Uterus (tissue), 3 donors: ENCODE measurements at regions not wholly inside any gene's neighbourhood (a gene's known extent, or its start where the extent isn't known, plus 50 kb on each side); places are given as distances from the start of the nearest gene placed in this dataset.

Source experiments
- DNase-seq, 2 donors: peaks; one replicate each; pipeline ENCODE4 v3.0.0-alpha.2; 2019 to 2020
- H3K27ac ChIP-seq, 2 donors: fragments of 200-600 bp; sonication (generic); 1 replicate in 1 of 2; 2 replicates in 1 of 2; pipeline ENCODE4 v1.5.1; 2016 to 2018
- H3K27me3 ChIP-seq, 2 donors: fragments of 200-600 bp; sonication (generic); one replicate each; pipeline ENCODE4 v1.5.1; 2018 to 2019; ENCODE audit warnings: control low read depth in 1 of 2
- H3K36me3 ChIP-seq, 2 donors: fragments of 200-600 bp; sonication (generic); one replicate each; pipeline ENCODE4 v1.5.1; 2019; ENCODE audit warnings: control low read depth in 1 of 2
- H3K4me1 ChIP-seq, 2 donors: fragments of 200-600 bp; sonication (generic); one replicate each; pipeline ENCODE4 v1.5.1; 2018 to 2019; ENCODE audit warnings: control low read depth in 1 of 2
- H3K4me3 ChIP-seq, 2 donors: fragments of 200-600 bp; sonication (generic); 1 replicate in 1 of 2; 2 replicates in 1 of 2; pipeline ENCODE4 v1.5.1; 2018 to 2019; ENCODE audit warnings: mild to moderate bottlenecking in 1 of 2
- H3K9me3 ChIP-seq, 2 donors: fragments of 200-600 bp; sonication (generic); one replicate each; pipeline ENCODE4 v1.5.1; 2019; ENCODE audit warnings: control low read depth in 1 of 2
- CTCF ChIP-seq, 4 experiments: fragments of 200-600 bp in 2 of 4; fragments of 450-650 bp in 2 of 4; sonication (generic) in 2 of 4; IDR thresholded peaks; one replicate each; pipeline ENCODE4 v1.5.1; 2016 to 2019; ENCODE audit warnings: antibody characterized with exemption in 4 of 4, mild to moderate bottlenecking in 2 of 4, moderate library complexity in 1 of 4
- POLR2A ChIP-seq, 2 donors: fragments of 450-650 bp; IDR thresholded peaks; one replicate each; pipeline ENCODE4 v1.6.1; 2016; ENCODE audit warnings: antibody characterized with exemption in 2 of 2, mild to moderate bottlenecking in 1 of 2, moderate library complexity in 1 of 2
- intact Hi-C: fragments of 100-400 bp; cut with DNase I; formaldehyde crosslinking; loops from one replicate; pipeline ENCODE4 v1.15.1; 2023; ENCODE audit warnings: low total_unique reads
- donor health status: DM: yes; HTN: yes; CAD: no.

- TF ChIP-seq CTCF (IDR thresholded peaks at IDR 0.05) (no peak), POLR2A (IDR thresholded peaks at IDR 0.05) (no peak)
Observed at GRCh38 chr22:27179161-27179560, 521.8 kb downstream of the MIAT start.

GRCh38 chr22:27181537-27181936 is 524.1 kb downstream of the MIAT start:
- TF ChIP-seq CTCF (IDR thresholded peaks at IDR 0.05) (no peak), POLR2A (IDR thresholded peaks at IDR 0.05) (no peak)
- Histone ChIP-seq H3K4me3 (no peak overlapping the region), H3K4me1 (no peaks in the 10 kb centered on the region), H3K27me3 (no peaks in the 10 kb centered on the region), H3K36me3 (no peaks in the 10 kb centered on the region), H3K9me3 (no peaks in the 10 kb centered on the region), H3K27ac (no peak overlapping the region)
- intact Hi-C loops = no loop called here
- no peak for DNase-seq

More at GRCh38 chr22:27179161-27179560, 521.8 kb downstream of the MIAT start:
- intact Hi-C loops = no loop called here
- no peaks in the 10 kb centered on the region for H3K9me3 ChIP-seq
- no peaks in the 10 kb centered on the region for H3K4me1 ChIP-seq
- DNase-seq = no peak
- no peaks in the 10 kb centered on the region for H3K27me3 ChIP-seq
- no peaks in the 10 kb centered on the region for H3K36me3 ChIP-seq
- no peak overlapping the region for H3K4me3 ChIP-seq
- H3K27ac ChIP-seq = no peak overlapping the region

- Histone ChIP-seq H3K4me3 (no peak overlapping the region), H3K36me3 (no peaks in the 10 kb centered on the region), H3K27me3 (no peaks in the 10 kb centered on the region), H3K9me3 (no peaks in the 10 kb centered on the region), H3K4me1 (no peaks in the 10 kb centered on the region), H3K27ac (no peak overlapping the region)
- TF ChIP-seq CTCF (IDR thresholded peaks at IDR 0.05) (no peak), POLR2A (IDR thresholded peaks at IDR 0.05) (no peak)
- intact Hi-C loops = no loop called here
- DNase-seq = no peak
Observed at GRCh38 chr22:27183474-27183873, 526.1 kb downstream of the MIAT start.

DNA sequence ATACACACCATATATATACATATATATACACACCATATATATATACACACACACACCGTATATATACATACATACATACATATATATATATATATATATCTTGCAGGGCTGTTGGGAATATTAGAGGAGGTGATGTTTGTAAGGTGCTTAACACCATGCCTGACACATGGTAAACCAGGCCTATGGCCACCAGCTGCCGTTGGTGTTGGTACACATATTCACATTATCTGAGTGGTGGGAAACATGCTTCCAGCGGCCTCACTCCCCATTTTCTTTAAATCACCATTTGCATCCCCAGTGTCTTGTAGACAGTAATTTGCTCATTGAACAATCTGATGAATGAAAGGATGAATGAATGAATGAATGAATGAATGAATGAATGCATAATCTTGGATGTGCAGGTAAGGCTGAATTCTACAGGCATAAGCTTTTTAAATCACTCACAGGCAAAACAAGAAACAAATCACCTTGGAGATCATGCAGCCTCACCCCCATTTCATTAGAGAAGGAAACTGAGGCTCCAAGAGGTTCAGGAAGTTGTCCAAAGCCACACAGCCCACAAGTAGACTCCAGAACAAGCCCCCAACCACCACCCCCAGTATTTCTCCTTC is 527.8 kb downstream of the MIAT start:
- intact Hi-C loops = no loop called here
- Histone ChIP-seq H3K4me3 (no peak overlapping the region), H3K4me1 (no peaks in the 10 kb centered on the region), H3K36me3 (no peaks in the 10 kb centered on the region), H3K27ac (no peak overlapping the region), H3K27me3 (no peaks in the 10 kb centered on the region), H3K9me3 (no peaks in the 10 kb centered on the region)
- TF ChIP-seq POLR2A (IDR thresholded peaks at IDR 0.05) (no peak), CTCF (IDR thresholded peaks at IDR 0.05) (no peak)
- DNase-seq = no peak

DNA sequence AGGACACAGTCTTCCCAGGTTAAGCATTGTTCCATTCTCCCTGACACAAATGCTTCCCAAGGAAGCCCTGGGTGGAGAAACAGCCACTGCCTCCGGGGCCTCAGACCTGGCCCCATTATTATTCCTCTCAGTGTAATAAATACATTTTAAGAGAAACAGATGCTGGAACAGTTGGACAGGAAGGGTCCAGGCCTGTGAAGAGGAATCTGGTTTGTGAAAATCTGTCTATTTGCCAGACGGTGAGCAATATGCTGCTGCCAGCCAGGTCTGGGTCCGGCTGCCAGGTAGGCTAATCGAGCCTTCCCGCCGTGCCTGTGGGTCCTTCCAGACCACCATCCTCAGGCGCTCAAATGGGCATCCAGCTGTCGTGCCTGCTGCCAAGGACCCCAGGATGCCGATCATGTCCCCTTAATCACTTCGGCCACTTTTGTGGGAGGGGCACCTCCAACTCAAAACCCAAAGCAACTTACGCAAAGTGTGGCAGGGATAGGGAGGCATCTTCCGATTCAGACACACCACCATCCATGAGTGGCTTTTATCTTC is 528.4 kb downstream of the MIAT start:
- TF ChIP-seq CTCF (IDR thresholded peaks at IDR 0.05) = no peak
- Histone ChIP-seq H3K36me3 (no peaks in the 10 kb centered on the region), H3K9me3 (no peaks in the 10 kb centered on the region), H3K27me3 (no peaks in the 10 kb centered on the region), H3K4me1 (no peaks in the 10 kb centered on the region), H3K4me3 (no peak overlapping the region), H3K27ac (no peak overlapping the region)
- intact Hi-C loops = no loop called here
- DNase-seq = no peak
